CD4-positive, alpha-beta T cell (primary cell): ENCODE measurements at regions not wholly inside any gene's neighbourhood (a gene's known extent, or its start where the extent isn't known, plus 50 kb on each side); places are given as distances from the start of the nearest gene placed in this dataset.

Source experiments
- ATAC-seq: fragments of 200-7000 bp; cut with Tn5 transposase; one replicate; pipeline ENCODE4 v1.10.0; 2022; ENCODE audit warnings: mild to moderate bottlenecking; ENCODE audit not compliant: poor library complexity
- CTCF ChIA-PET: fragments of 350-600 bp; sonication (Branson Sonifier 250); formaldehyde crosslinking; loops from one replicate; lab custom pipeline; 2021; ENCODE audit warnings: antibody characterized with exemption, inconsistent platforms; lab: Charles Lee
- POLR2A ChIA-PET: fragments of 350-600 bp; sonication (Branson Sonifier 250); formaldehyde crosslinking; loops from one replicate; lab custom pipeline; 2021; ENCODE audit warnings: antibody characterized with exemption, inconsistent platforms; lab: Charles Lee
- DNase-seq, 14 experiments: peaks; one replicate each; pipeline ENCODE4 v3.0.0-alpha.2; 2013 to 2020; ENCODE audit warnings: mixed read lengths in 2 of 14
- H3K27ac ChIP-seq, 2 donors: one replicate each; pipeline versions ENCODE4 v1.5.1 to v1.7.0; 2013; ENCODE audit warnings: low read length in 2 of 2, low read depth in 1 of 2, mild to moderate bottlenecking in 1 of 2
- H3K27me3 ChIP-seq, 2 experiments: 1 replicate in 1 of 2; 2 replicates in 1 of 2; pipeline versions ENCODE4 v1.6.1 to v1.7.0; 2013; ENCODE audit warnings: low read length in 2 of 2, control low read depth in 1 of 2, mild to moderate bottlenecking in 1 of 2, moderate library complexity in 1 of 2; ENCODE audit not compliant: insufficient read depth in 2 of 2, control insufficient read depth in 1 of 2
- H3K36me3 ChIP-seq: one replicate; pipeline ENCODE4 v1.6.1; 2013; ENCODE audit warnings: low read length, control low read depth; ENCODE audit not compliant: insufficient read depth
- H3K4me1 ChIP-seq: one replicate; pipeline ENCODE4 v1.6.1; 2013; ENCODE audit warnings: low read length, control low read depth; ENCODE audit not compliant: insufficient read depth
- H3K4me3 ChIP-seq: one replicate; pipeline ENCODE4 v1.5.1; 2013; ENCODE audit warnings: mild to moderate bottlenecking, low read length, moderate library complexity
- H3K9me3 ChIP-seq, 2 experiments: 1 replicate in 1 of 2; 2 replicates in 1 of 2; pipeline versions ENCODE4 v1.6.1 to v1.7.0; 2013; ENCODE audit warnings: low read length in 2 of 2, mild to moderate bottlenecking in 2 of 2, control low read depth in 1 of 2, moderate library complexity in 1 of 2; ENCODE audit not compliant: control insufficient read depth in 1 of 2, insufficient read depth in 1 of 2
- H3K27ac Mint-ChIP-seq: one replicate; pipeline ENCODE4 v1.8.0; 2020; ENCODE audit warnings: mixed read lengths
- H3K27me3 Mint-ChIP-seq: one replicate; pipeline ENCODE4 v1.8.0; 2021; ENCODE audit warnings: mixed read lengths
- H3K36me3 Mint-ChIP-seq: one replicate; pipeline ENCODE4 v1.8.0; 2021; ENCODE audit warnings: low read depth, mixed read lengths
- H3K4me1 Mint-ChIP-seq: one replicate; pipeline ENCODE4 v1.8.0; 2021; ENCODE audit warnings: low read depth, mixed read lengths
- H3K4me3 Mint-ChIP-seq: one replicate; pipeline ENCODE4 v1.8.0; 2020; ENCODE audit warnings: mild to moderate bottlenecking, mixed read lengths
- H3K9me3 Mint-ChIP-seq: one replicate; pipeline ENCODE4 v1.8.0; 2020; ENCODE audit warnings: mixed read lengths
- CTCF ChIP-seq: fragments of 200-600 bp; IDR thresholded peaks from one replicate; pipeline ENCODE4 v1.8.0; 2022; ENCODE audit warnings: antibody characterized with exemption, mild to moderate bottlenecking
- intact Hi-C, 2 experiments: fragments of 100-400 bp; cut with DNase I in 1 of 2; cut with micrococcal nuclease in 1 of 2; formaldehyde crosslinking; loops; one replicate each; pipeline versions ENCODE4 v1.15.1 to v1.9.0; 2023 to 2025; cut with DNase I, micrococcal nuclease

GRCh38 chr17:55842405-55843158 is 91.7 kb downstream of the PCTP start:
- no peak overlapping the region for H3K27ac ChIP-seq
- peaks cover 30% of the 10 kb centered on the region for H3K27me3 Mint-ChIP-seq
- no peaks in the 10 kb centered on the region for H3K36me3 ChIP-seq
- intact Hi-C loops = loop anchor here in 1 of 2 experiments (5.0 to 10.0 kb wide), 3 partner anchors 192 to 875 kb away; no protein-coding TSS in a partner anchor
- ChIA-PET POLR2A (no interaction called here), CTCF (no interaction called here)
- H3K9me3 Mint-ChIP-seq = no peaks in the 10 kb centered on the region
- ATAC-seq = no peak
- peaks cover 2% of the 10 kb centered on the region for H3K4me1 ChIP-seq
- no peak for DNase-seq
- no peaks in the 10 kb centered on the region for H3K36me3 Mint-ChIP-seq
- H3K4me3 ChIP-seq = no peak overlapping the region
- no peaks in the 10 kb centered on the region for H3K4me1 Mint-ChIP-seq
- peaks cover 8 to 13% of the 10 kb centered on the region in 2 experiments for H3K27me3 ChIP-seq
- H3K27ac Mint-ChIP-seq = no peak overlapping the region
- no peak for TF ChIP-seq CTCF
- H3K4me3 Mint-ChIP-seq = no peak overlapping the region
- peaks cover 0 to 5% of the 10 kb centered on the region in 2 experiments for H3K9me3 ChIP-seq

GRCh38 chr17:55843785-55844184 is 92.9 kb downstream of the PCTP start:
- H3K27me3 ChIP-seq = peaks cover 8 to 13% of the 10 kb centered on the region in 2 experiments
- peaks cover 30% of the 10 kb centered on the region for H3K27me3 Mint-ChIP-seq
- intact Hi-C loops = loop anchor here in 1 of 2 experiments (5.0 to 10.0 kb wide), 3 partner anchors 191 to 874 kb away; no protein-coding TSS in a partner anchor
- DNase-seq = no peak
- peaks cover 0 to 5% of the 10 kb centered on the region in 2 experiments for H3K9me3 ChIP-seq
- no peaks in the 10 kb centered on the region for H3K36me3 ChIP-seq
- H3K27ac ChIP-seq = no peak overlapping the region
- ChIA-PET POLR2A (no interaction called here), CTCF (no interaction called here)
- TF ChIP-seq CTCF = no peak
- ATAC-seq = no peak
- no peak overlapping the region for H3K4me3 Mint-ChIP-seq
- no peak overlapping the region for H3K27ac Mint-ChIP-seq
- H3K4me1 ChIP-seq = peaks cover 2% of the 10 kb centered on the region
- H3K9me3 Mint-ChIP-seq = no peaks in the 10 kb centered on the region
- no peaks in the 10 kb centered on the region for H3K4me1 Mint-ChIP-seq
- no peaks in the 10 kb centered on the region for H3K36me3 Mint-ChIP-seq
- H3K4me3 ChIP-seq = no peak overlapping the region

- H3K4me1 Mint-ChIP-seq = no peaks in the 10 kb centered on the region
- peaks cover 8 to 13% of the 10 kb centered on the region in 2 experiments for H3K27me3 ChIP-seq
- TF ChIP-seq CTCF = no peak
- peaks cover 30% of the 10 kb centered on the region for H3K27me3 Mint-ChIP-seq
- no peak overlapping the region for H3K4me3 ChIP-seq
- H3K27ac Mint-ChIP-seq = no peak overlapping the region
- H3K36me3 ChIP-seq = no peaks in the 10 kb centered on the region
- H3K9me3 ChIP-seq = peaks cover 0 to 5% of the 10 kb centered on the region in 2 experiments
- POLR2A ChIA-PET = no interaction called here
- intact Hi-C loops = loop anchor here in 1 of 2 experiments (10.0 kb wide), 2 partner anchors 189 to 639 kb away; no protein-coding TSS in a partner anchor
- no peaks in the 10 kb centered on the region for H3K36me3 Mint-ChIP-seq
- H3K27ac ChIP-seq = no peak overlapping the region
- ATAC-seq (no peak), DNase-seq (peak in 4 of 14 experiments; percentile 4 to 17 (median 12))
- no peak overlapping the region for H3K4me3 Mint-ChIP-seq
- H3K9me3 Mint-ChIP-seq = no peaks in the 10 kb centered on the region
- H3K4me1 ChIP-seq = peaks cover 2% of the 10 kb centered on the region
- CTCF ChIA-PET = no interaction called here
Measured at GRCh38 chr17:55845385-55845784, 94.5 kb downstream of the PCTP start.
